Hepatocyte (in vitro differentiated cells): ENCODE measurements at regions not wholly inside any gene's neighbourhood (a gene's known extent, or its start where the extent isn't known, plus 50 kb on each side); places are given as distances from the start of the nearest gene placed in this dataset.

ENCODE experiments used
- DNase-seq: peaks from one replicate; pipeline ENCODE4 v3.0.0-alpha.2; 2016; ENCODE audit warnings: low spot score
- H2AFZ ChIP-seq: fragments of 200-600 bp; sonication (generic); 2 replicates; pipeline ENCODE4 v1.6.0; 2016; ENCODE audit warnings: antibody characterized with exemption, mild to moderate bottlenecking
- H3K27ac ChIP-seq: fragments of 200-600 bp; sonication (generic); 2 replicates; pipeline ENCODE4 v1.5.1; 2016; ENCODE audit warnings: mild to moderate bottlenecking
- H3K27me3 ChIP-seq: fragments of 200-600 bp; sonication (generic); 2 replicates; pipeline ENCODE4 v1.6.1; 2016
- H3K36me3 ChIP-seq: fragments of 200-600 bp; sonication (generic); replicated peaks from 2 replicates; pipeline ENCODE4 v1.5.1; 2016; ENCODE audit warnings: low read depth; ENCODE audit not compliant: insufficient read depth
- H3K4me1 ChIP-seq: fragments of 200-600 bp; sonication (generic); 2 replicates; pipeline ENCODE4 v1.5.1; 2016; ENCODE audit warnings: mild to moderate bottlenecking, moderate library complexity; ENCODE audit not compliant: insufficient read depth
- H3K4me2 ChIP-seq: fragments of 200-600 bp; sonication (generic); 2 replicates; pipeline ENCODE4 v1.6.0; 2016
- H3K4me3 ChIP-seq: fragments of 200-600 bp; sonication (generic); 2 replicates; pipeline ENCODE4 v1.5.1; 2016; ENCODE audit warnings: mild to moderate bottlenecking
- H3K79me2 ChIP-seq: fragments of 200-600 bp; sonication (generic); 2 replicates; pipeline ENCODE4 v1.6.0; 2017; ENCODE audit warnings: mild to moderate bottlenecking
- H3K9me2 ChIP-seq: fragments of 200-600 bp; sonication (generic); replicated peaks from 2 replicates; pipeline ENCODE4 v1.6.0; 2017; ENCODE audit warnings: mild to moderate bottlenecking; ENCODE audit not compliant: insufficient read depth
- H3K9me3 ChIP-seq: fragments of 200-600 bp; sonication (generic); 2 replicates; pipeline ENCODE4 v1.5.1; 2016; ENCODE audit warnings: low read depth, mild to moderate bottlenecking
- H4K20me1 ChIP-seq: fragments of 200-600 bp; sonication (generic); 2 replicates; pipeline ENCODE4 v1.6.0; 2016; ENCODE audit warnings: mild to moderate bottlenecking; ENCODE audit not compliant: insufficient read depth, poor library complexity, severe bottlenecking
- EZH2 ChIP-seq: fragments of 200-600 bp; sonication (generic); IDR thresholded peaks from 2 replicates; pipeline ENCODE4 v1.6.1; 2016; ENCODE audit warnings: antibody characterized with exemption, mild to moderate bottlenecking, borderline replicate concordance
- EZH2phosphoT487 ChIP-seq: fragments of 200-600 bp; sonication (generic); IDR thresholded peaks from one replicate; pipeline ENCODE4 v1.6.1; 2018; ENCODE audit warnings: antibody characterized with exemption, mild to moderate bottlenecking, low read depth, moderate library complexity; ENCODE audit not compliant: unreplicated experiment, severe bottlenecking
- WGBS: methylation state at CpG from one replicate; pipeline ENCODE4 v1.1.6; 2016; ENCODE audit warnings: low lambda C conversion rate; ENCODE audit errors: missing lambda C conversion rate; 5-methylcytosine and 5-hydroxymethylcytosine counted together
- TF ChIP-seq, protein P1 (sequence below): fragments of 200-600 bp; sonication (generic); IDR thresholded peaks from 2 replicates; pipeline ENCODE4 v1.5.1; 2016; ENCODE audit warnings: antibody characterized with exemption, mild to moderate bottlenecking; ENCODE audit not compliant: poor library complexity

DNA sequence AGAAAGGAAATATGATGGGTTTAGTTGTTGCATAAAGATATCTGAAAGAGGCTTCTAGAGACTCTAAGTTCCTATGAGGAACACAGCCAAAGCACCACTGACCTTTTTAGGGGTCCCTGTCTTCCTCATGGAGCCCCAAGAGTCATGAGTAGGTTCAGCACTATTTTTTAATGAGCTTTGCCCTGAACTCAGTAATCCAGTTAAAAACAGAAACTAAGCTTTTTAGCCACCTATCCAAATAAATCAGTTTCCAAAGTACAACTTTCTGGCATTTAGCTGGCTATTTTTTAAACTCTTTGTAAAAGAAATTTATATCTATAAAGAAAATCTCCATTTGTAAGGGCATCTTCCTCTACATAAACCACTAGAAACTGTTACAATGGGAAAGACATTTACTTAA is 241.8 kb upstream of the UBASH3B start:
- no peak overlapping the region for H3K4me3 ChIP-seq
- H2AFZ ChIP-seq: no peak overlapping the region
- no peak overlapping the region for H3K4me2 ChIP-seq
- H3K27me3 ChIP-seq: no peaks in the 10 kb centered on the region
- no peak overlapping the region for H3K27ac ChIP-seq
- H3K79me2 ChIP-seq: no peaks in the 10 kb centered on the region
- no peaks in the 10 kb centered on the region for H3K9me3 ChIP-seq
- no peaks in the 10 kb centered on the region for H3K4me1 ChIP-seq
- TF ChIP-seq, protein P1, sequence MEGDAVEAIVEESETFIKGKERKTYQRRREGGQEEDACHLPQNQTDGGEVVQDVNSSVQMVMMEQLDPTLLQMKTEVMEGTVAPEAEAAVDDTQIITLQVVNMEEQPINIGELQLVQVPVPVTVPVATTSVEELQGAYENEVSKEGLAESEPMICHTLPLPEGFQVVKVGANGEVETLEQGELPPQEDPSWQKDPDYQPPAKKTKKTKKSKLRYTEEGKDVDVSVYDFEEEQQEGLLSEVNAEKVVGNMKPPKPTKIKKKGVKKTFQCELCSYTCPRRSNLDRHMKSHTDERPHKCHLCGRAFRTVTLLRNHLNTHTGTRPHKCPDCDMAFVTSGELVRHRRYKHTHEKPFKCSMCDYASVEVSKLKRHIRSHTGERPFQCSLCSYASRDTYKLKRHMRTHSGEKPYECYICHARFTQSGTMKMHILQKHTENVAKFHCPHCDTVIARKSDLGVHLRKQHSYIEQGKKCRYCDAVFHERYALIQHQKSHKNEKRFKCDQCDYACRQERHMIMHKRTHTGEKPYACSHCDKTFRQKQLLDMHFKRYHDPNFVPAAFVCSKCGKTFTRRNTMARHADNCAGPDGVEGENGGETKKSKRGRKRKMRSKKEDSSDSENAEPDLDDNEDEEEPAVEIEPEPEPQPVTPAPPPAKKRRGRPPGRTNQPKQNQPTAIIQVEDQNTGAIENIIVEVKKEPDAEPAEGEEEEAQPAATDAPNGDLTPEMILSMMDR: no peak
- TF ChIP-seq EZH2phosphoT487: no peak
- no peaks in the 10 kb centered on the region for H3K9me2 ChIP-seq
- no peak for DNase-seq
- no peaks in the 10 kb centered on the region for H3K36me3 ChIP-seq
- no peaks in the 10 kb centered on the region for H4K20me1 ChIP-seq

DNA sequence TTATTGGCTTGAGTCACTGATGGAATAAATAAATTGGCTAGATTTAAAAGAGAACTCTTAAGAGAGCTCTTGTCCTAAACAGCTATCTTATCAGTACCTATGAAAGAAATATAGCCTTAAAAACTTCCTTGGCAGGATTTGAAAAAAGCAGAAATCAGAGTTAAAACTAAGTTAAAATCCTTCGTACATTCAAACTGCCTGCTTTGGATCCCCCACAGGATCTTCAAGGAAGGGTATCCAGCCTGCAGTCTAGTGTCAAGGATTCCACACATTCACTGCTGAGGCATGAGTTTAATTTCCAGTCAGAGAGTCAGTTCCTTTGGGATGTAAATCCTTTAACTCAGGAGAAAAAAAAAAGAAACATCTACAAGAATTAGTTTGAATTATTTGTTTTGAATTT is 242.9 kb upstream of the UBASH3B start:
- H3K4me1 ChIP-seq: no peaks in the 10 kb centered on the region
- DNase-seq: no peak
- WGBS: 87% methylated on average over 1 of the region's 1 CpG
- no peaks in the 10 kb centered on the region for H3K27me3 ChIP-seq
- no peaks in the 10 kb centered on the region for H3K9me2 ChIP-seq
- H4K20me1 ChIP-seq: no peaks in the 10 kb centered on the region
- no peak overlapping the region for H3K4me3 ChIP-seq
- no peak for TF ChIP-seq EZH2
- TF ChIP-seq, protein P1: no peak
- TF ChIP-seq EZH2phosphoT487: no peak
- no peaks in the 10 kb centered on the region for H3K79me2 ChIP-seq
- no peak overlapping the region for H3K27ac ChIP-seq
- no peaks in the 10 kb centered on the region for H3K36me3 ChIP-seq
- H3K9me3 ChIP-seq: no peaks in the 10 kb centered on the region
- H3K4me2 ChIP-seq: no peak overlapping the region
- no peak overlapping the region for H2AFZ ChIP-seq

DNA sequence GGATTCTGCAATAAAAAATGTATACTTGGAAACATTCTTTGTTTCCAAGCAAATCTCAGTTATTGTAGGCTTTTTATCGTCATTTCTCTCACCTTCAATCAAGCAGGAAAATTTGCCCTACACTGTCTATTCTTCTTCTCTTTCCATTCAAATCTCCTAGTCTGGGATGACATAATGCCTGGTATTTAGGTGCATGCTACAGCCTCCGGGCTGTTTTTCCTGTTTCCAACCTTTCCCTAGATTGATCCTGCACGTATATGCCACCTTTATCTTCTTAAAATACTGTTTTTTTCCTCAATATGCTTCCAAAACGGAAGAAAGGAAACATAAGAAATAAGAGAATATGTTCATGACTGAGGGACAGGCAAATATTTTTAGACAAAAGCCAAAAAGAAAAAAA is 249.1 kb upstream of the UBASH3B start:
- H2AFZ ChIP-seq: no peak overlapping the region
- no peaks in the 10 kb centered on the region for H3K4me1 ChIP-seq
- H4K20me1 ChIP-seq: no peaks in the 10 kb centered on the region
- DNase-seq: no peak
- no peaks in the 10 kb centered on the region for H3K9me2 ChIP-seq
- TF ChIP-seq, protein P1: no peak
- TF ChIP-seq EZH2phosphoT487: no peak
- no peak for TF ChIP-seq EZH2
- peak overlapping the region; percentile 27 for H3K27ac ChIP-seq
- H3K36me3 ChIP-seq: no peaks in the 10 kb centered on the region
- no peaks in the 10 kb centered on the region for H3K9me3 ChIP-seq
- H3K4me2 ChIP-seq: peak overlapping the region; percentile 19
- no peaks in the 10 kb centered on the region for H3K27me3 ChIP-seq
- WGBS: 85% methylated on average over 4 of the region's 4 CpGs
- no peak overlapping the region for H3K4me3 ChIP-seq
- H3K79me2 ChIP-seq: no peaks in the 10 kb centered on the region
